HL-60 (cell line): ENCODE measurements at regions not wholly inside any gene's neighbourhood (a gene's known extent, or its start where the extent isn't known, plus 50 kb on each side); places are given as distances from the start of the nearest gene placed in this dataset.

Source experiments
- DNase-seq, 2 experiments: peaks; one replicate each; pipeline ENCODE4 v3.0.0-alpha.2; 2010 to 2020; ENCODE audit warnings: low read depth in 1 of 2, low spot score in 1 of 2
- H3K27ac ChIP-seq: fragments of 250-450 bp; sonication (Bioruptor Pico); replicated peaks from 2 replicates; pipeline ENCODE4 v1.5.1; 2020; ENCODE audit warnings: mild to moderate bottlenecking, moderate library complexity
- H3K27me3 ChIP-seq: fragments of 250-450 bp; sonication (Bioruptor Pico); 2 replicates; pipeline ENCODE4 v1.5.1; 2021; ENCODE audit warnings: mild to moderate bottlenecking, moderate library complexity; ENCODE audit not compliant: insufficient read depth, poor library complexity, severe bottlenecking
- H3K4me3 ChIP-seq: replicated peaks from 2 replicates; pipeline ENCODE4 v1.5.1; 2011; ENCODE audit warnings: mild to moderate bottlenecking, control low read depth, low read length; ENCODE audit not compliant: insufficient read depth
- GABPA ChIP-seq: IDR thresholded peaks from 2 replicates; pipeline ENCODE4 v1.6.1; 2012; ENCODE audit warnings: low read depth
- POLR2AphosphoS5 ChIP-seq: IDR thresholded peaks from 2 replicates; pipeline ENCODE4 v1.6.1; 2012; ENCODE audit warnings: low read depth
- REST ChIP-seq: IDR thresholded peaks from 2 replicates; pipeline ENCODE4 v1.6.1; 2012; ENCODE audit warnings: low read depth; ENCODE audit not compliant: insufficient replicate concordance
- SPI1 ChIP-seq: IDR thresholded peaks from 2 replicates; pipeline ENCODE4 v1.6.1; 2012; ENCODE audit warnings: low read depth, mild to moderate bottlenecking, borderline replicate concordance
- TF ChIP-seq, protein P1 (sequence below): IDR thresholded peaks from one replicate; pipeline ENCODE4 v1.5.1; 2011; ENCODE audit warnings: low read length, control low read depth, inconsistent platforms; ENCODE audit not compliant: insufficient read depth

DNA sequence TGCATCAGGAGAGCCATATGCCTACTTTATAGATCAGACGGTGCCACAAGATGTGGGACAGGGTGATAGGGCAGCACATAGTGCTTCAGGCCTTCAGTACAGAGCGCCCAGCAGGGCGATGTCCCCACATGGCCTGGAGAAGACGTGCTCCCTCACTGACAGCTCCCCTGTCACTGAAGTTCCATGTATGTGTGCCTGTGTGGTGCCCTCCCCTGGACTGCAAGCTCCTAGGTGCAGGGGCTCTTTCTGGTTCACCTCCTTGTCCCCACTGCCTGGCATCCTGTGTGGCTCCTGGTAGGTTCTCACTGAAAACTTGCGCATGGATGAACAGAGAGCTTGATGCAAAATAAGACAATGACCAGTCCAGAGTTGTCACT is 233.1 kb downstream of the GADD45G start:
- no peak overlapping the region for H3K27ac ChIP-seq
- TF ChIP-seq, protein P1, sequence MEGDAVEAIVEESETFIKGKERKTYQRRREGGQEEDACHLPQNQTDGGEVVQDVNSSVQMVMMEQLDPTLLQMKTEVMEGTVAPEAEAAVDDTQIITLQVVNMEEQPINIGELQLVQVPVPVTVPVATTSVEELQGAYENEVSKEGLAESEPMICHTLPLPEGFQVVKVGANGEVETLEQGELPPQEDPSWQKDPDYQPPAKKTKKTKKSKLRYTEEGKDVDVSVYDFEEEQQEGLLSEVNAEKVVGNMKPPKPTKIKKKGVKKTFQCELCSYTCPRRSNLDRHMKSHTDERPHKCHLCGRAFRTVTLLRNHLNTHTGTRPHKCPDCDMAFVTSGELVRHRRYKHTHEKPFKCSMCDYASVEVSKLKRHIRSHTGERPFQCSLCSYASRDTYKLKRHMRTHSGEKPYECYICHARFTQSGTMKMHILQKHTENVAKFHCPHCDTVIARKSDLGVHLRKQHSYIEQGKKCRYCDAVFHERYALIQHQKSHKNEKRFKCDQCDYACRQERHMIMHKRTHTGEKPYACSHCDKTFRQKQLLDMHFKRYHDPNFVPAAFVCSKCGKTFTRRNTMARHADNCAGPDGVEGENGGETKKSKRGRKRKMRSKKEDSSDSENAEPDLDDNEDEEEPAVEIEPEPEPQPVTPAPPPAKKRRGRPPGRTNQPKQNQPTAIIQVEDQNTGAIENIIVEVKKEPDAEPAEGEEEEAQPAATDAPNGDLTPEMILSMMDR: no peak
- no peak for TF ChIP-seq REST
- DNase-seq: no peak
- H3K4me3 ChIP-seq: no peak overlapping the region
- H3K27me3 ChIP-seq: peaks cover 7% of the 10 kb centered on the region

DNA sequence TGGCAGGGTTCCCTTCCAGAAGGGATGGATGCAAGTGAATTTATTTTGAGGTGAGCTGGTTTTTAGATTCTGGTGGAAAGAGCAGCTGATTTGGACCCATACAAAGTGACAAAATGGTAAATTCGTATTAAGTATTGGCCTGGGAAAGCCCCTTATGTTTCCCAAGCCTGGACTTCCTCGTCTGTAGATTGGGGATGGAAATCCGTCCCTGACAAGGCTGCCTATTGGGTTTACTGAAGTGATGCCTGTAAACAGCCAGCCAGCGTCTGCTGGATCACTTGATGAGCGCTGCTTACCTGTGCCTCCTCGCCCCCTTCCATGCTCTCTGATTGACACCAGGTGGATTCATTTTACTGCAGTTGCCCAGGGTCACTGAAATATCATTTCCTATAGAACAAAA is 233.8 kb downstream of the GADD45G start:
- H3K27ac ChIP-seq: no peak overlapping the region
- no peak for TF ChIP-seq SPI1
- no peak for TF ChIP-seq POLR2AphosphoS5

DNA sequence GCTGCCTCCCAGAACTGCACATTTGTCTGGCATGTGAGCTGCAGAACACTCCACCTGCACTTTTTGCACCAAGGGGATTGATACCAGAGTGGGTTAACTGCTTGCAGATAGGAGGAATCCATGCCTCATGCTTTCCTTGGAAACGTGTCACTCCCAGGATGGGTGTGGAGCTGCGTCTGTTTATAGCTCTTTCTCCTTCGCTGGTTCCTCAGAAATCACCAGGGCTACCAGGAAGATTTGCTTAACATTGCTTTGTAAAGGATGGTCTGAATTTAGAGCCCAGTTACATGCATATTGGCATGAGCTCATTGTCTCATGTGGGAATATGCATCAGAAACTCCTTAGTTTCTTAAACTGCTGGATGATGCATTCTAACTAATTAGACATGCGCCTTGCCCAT is 234.6 kb downstream of the GADD45G start:
- H3K27me3 ChIP-seq: peaks cover 4% of the 10 kb centered on the region
- no peak overlapping the region for H3K4me3 ChIP-seq
- TF ChIP-seq GABPA: no peak
- TF ChIP-seq SPI1: no peak
- TF ChIP-seq, protein P1: no peak
- no peak for TF ChIP-seq REST
- TF ChIP-seq POLR2AphosphoS5: no peak
- no peak overlapping the region for H3K27ac ChIP-seq
- DNase-seq: no peak

More for the DNA sequence above, 233.8 kb downstream of the GADD45G start:
- Histone ChIP-seq H3K4me3 (no peak overlapping the region), H3K27me3 (peaks cover 4% of the 10 kb centered on the region)
- no peak for DNase-seq

GRCh38 chr9:89839952-89840351 is 235.1 kb downstream of the GADD45G start:
- no peak for DNase-seq
- Histone ChIP-seq H3K4me3 (no peak overlapping the region), H3K27me3 (peaks cover 4% of the 10 kb centered on the region), H3K27ac (no peak overlapping the region)
- TF ChIP-seq POLR2AphosphoS5 (no peak), SPI1 (no peak), REST (no peak), GABPA (no peak)
- TF ChIP-seq, protein P1: no peak
